ENCODE measurements at regions not wholly inside any gene's neighbourhood (a gene's known extent, or its start where the extent isn't known, plus 50 kb on each side); places are given as distances from the start of the nearest gene placed in this dataset.

- Histone ChIP-seq H3K4me2 (ENCODE audit: insufficient read depth, insufficient read length, low read length) (no peak overlapping the region), H2BK15ac (ENCODE audit: low read depth, low read length) (no peak overlapping the region), H3K4me1 (ENCODE audit: insufficient read depth, low read length) (peaks cover 8% of the 10 kb centered on the region; the same call in 1 of the 2 replicates), H3K4ac (ENCODE audit: low read depth, low read length) (no peak overlapping the region), H3K56ac (ENCODE audit: insufficient read length, low read depth, low read length) (no peak overlapping the region), H4K8ac (replicated peaks; ENCODE audit: insufficient read length, low read depth, low read length) (no peak overlapping the region), H3K27me3 (ENCODE audit: insufficient read depth, low read length) (no peaks in the 10 kb centered on the region; the same call in 1 of the 2 replicates), H4K20me1 (ENCODE audit: control insufficient read depth, insufficient read depth, insufficient read length) (no peaks in the 10 kb centered on the region), H2BK120ac (ENCODE audit: low read depth, low read length, poor library complexity, severe bottlenecking) (no peak overlapping the region), H3K18ac (ENCODE audit: insufficient read length, low read depth, low read length) (no peak overlapping the region), H3K23me2 (ENCODE audit: insufficient read length, low read depth, low read length, poor library complexity, severe bottlenecking) (no peaks in the 10 kb centered on the region), H3K79me2 (ENCODE audit: insufficient read depth, low read length) (no peaks in the 10 kb centered on the region), H3K27ac (ENCODE audit: insufficient read length, low read depth, low read length) (no peak overlapping the region), H3K79me1 (ENCODE audit: insufficient read depth, low read depth, low read length, poor library complexity, severe bottlenecking) (no peaks in the 10 kb centered on the region), H2BK12ac (ENCODE audit: insufficient read length, low read depth, low read length) (no peak overlapping the region), H2AFZ (ENCODE audit: low read length) (no peak overlapping the region), H3K9ac (ENCODE audit: extremely low read depth, insufficient read length, low read length) (no peak overlapping the region), H3T11ph (ENCODE audit: low read length) (no peak overlapping the region), H2BK20ac (ENCODE audit: low read depth, low read length, poor library complexity, severe bottlenecking) (no peak overlapping the region), H2AK5ac (ENCODE audit: insufficient read length, low read length) (no peak overlapping the region), H4K91ac (ENCODE audit: insufficient read length, low read depth, low read length) (no peak overlapping the region), H3K9me3 (ENCODE audit: control insufficient read depth, low read depth, low read length) (no peaks in the 10 kb centered on the region), H2BK5ac (ENCODE audit: insufficient read length, low read length) (no peak overlapping the region), H4K5ac (ENCODE audit: insufficient read length, low read depth, low read length) (no peak overlapping the region), H3K14ac (ENCODE audit: insufficient read depth, low read length) (no peak overlapping the region), H3K23ac (ENCODE audit: insufficient read length, low read depth, low read length) (no peak overlapping the region)
- H3K36me3 Mint-ChIP-seq (ENCODE audit: insufficient read depth in 1 of 3, low read depth in 3 of 3) = peaks cover 5 to 6% (median 6%) of the 10 kb centered on the region in 3 experiments; a peak in 3 of 7 replicates
- no peak overlapping the region for H3K4me3 Mint-ChIP-seq
- WGBS (ENCODE audit: extremely low coverage, insufficient read length, low lambda C conversion rate) = no CpG with 5 or more reads among the region's 3 CpGs
- TF ChIP-seq CTCF (conservative IDR thresholded peaks at IDR 0.05) = no peak
- H3K4me1 Mint-ChIP-seq = peaks cover 0 to 3% of the 10 kb centered on the region in 2 experiments; a peak in 2 of 4 replicates
- peaks cover 3 to 8% of the 10 kb centered on the region in 2 experiments; a peak in 4 of 5 replicates for H3K9me3 Mint-ChIP-seq
- no peaks in the 10 kb centered on the region for H3K27me3 Mint-ChIP-seq (ENCODE audit: low read depth)
- DNase-seq = no peak
- no peak overlapping the region for H3K27ac Mint-ChIP-seq
Observed at GRCh38 chr5:30608501-30608900, 585.0 kb upstream of the CDH6 start.

Data from H9 (cell line).